ENCODE measurements at regions not wholly inside any gene's neighbourhood (a gene's known extent, or its start where the extent isn't known, plus 50 kb on each side); places are given as distances from the start of the nearest gene placed in this dataset.

DNA sequence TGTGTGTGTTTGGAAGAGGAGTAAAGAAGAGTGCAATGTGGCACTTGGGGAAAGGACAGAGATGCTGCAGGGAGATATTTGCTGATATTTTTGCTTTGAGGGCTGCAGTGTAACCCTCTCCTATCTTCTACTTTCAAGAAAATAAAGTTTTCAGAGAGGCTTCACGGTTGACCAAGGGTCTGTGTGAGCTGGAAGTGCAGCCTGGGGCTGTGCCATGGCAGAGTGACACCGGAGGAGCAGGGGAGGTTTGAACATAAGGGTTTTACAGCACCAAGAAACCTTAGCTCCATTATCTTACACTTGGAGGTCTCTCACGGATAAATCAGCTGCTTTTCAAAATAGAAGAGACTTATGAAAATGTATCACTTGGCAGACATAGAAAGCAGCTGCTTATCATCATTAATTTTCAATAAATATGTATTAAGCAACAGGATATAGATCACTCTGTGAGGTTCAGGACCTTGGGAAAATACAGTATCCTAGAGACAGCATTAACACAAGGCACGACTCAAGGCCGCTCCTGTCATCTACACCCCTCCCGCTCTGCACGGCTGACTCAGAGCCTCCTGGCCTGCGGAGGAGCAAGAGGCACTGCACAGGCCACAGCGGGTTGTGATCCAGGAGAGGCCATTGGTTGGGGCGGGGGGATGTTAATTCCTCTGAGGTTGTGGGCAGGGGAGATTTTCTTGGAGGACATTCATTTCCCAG is 127.8 kb downstream of the COPS8 start:
- Mint-ChIP-seq H3K9me3 (no peaks in the 10 kb centered on the region), H3K27me3 (ENCODE audit: low read depth) (peaks cover 4% of the 10 kb centered on the region), H3K4me3 (no peak overlapping the region), H3K27ac (ENCODE audit: unreplicated experiment) (no peak overlapping the region), H3K4me1 (no peaks in the 10 kb centered on the region), H3K36me3 (ENCODE audit: low read depth) (no peaks in the 10 kb centered on the region)
- DNase-seq (ENCODE audit: low read depth, low spot score): no peak
- TF ChIP-seq, protein P1, sequence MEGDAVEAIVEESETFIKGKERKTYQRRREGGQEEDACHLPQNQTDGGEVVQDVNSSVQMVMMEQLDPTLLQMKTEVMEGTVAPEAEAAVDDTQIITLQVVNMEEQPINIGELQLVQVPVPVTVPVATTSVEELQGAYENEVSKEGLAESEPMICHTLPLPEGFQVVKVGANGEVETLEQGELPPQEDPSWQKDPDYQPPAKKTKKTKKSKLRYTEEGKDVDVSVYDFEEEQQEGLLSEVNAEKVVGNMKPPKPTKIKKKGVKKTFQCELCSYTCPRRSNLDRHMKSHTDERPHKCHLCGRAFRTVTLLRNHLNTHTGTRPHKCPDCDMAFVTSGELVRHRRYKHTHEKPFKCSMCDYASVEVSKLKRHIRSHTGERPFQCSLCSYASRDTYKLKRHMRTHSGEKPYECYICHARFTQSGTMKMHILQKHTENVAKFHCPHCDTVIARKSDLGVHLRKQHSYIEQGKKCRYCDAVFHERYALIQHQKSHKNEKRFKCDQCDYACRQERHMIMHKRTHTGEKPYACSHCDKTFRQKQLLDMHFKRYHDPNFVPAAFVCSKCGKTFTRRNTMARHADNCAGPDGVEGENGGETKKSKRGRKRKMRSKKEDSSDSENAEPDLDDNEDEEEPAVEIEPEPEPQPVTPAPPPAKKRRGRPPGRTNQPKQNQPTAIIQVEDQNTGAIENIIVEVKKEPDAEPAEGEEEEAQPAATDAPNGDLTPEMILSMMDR (conservative IDR thresholded peaks at IDR 0.05): no peak

DNA sequence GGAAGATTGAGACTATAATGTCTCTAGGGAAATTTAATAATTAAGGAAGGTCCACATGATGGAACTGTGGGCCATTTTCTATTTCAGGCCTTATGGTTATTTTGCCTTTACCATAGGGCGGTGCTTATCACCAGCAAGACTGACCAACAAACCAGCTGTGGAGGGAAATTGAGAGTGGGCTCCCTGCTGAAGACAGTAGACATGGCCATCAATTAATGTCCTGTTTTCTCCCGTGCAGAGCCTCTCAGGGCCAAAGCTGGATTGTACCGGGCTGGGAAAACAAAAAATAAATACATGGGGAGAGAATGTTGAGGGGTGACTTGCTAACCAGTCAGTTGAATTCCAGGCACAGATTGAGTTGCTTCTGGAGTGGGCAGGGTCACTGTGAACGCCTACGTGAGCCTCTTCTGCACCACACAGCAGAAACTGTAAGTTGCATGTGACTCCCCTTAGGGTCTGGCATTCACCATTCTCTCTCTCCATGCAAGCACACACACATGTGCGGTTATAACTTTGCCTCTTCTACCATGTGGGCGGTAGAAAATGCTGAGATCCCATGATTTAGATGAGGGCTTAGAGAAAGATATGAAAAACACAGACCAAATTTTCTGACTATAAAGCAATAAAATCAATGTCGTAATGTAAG is 128.5 kb downstream of the COPS8 start:
- H3K36me3 Mint-ChIP-seq (ENCODE audit: low read depth): no peaks in the 10 kb centered on the region
- DNase-seq (ENCODE audit: low read depth, low spot score): no peak
- peaks cover 4% of the 10 kb centered on the region for H3K27me3 Mint-ChIP-seq (ENCODE audit: low read depth)
- no peaks in the 10 kb centered on the region for H3K4me1 Mint-ChIP-seq
- H3K4me3 Mint-ChIP-seq: no peak overlapping the region
- H3K27ac Mint-ChIP-seq (ENCODE audit: unreplicated experiment): no peak overlapping the region
- TF ChIP-seq, protein P1 (conservative IDR thresholded peaks at IDR 0.05): no peak
- no peaks in the 10 kb centered on the region for H3K9me3 Mint-ChIP-seq

DNA sequence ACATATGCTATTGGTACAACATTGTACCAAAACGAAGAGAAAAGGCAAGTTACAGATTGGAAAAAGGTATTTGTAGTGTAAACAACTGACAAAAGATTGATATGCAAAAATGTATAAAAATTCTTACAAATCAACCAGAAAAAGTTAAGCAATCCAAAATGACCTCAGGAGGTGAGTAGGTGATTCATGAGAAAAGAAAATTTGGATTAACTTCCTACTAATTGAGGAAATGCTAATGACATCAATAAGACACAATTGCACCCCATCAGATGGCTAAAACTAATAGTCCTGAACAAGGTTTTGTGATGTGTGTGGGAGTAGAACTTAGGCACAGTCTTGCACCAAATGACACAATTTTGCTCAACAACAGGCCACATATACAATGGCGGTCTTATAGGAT is 129.3 kb downstream of the COPS8 start:
- Mint-ChIP-seq H3K27ac (ENCODE audit: unreplicated experiment) (no peak overlapping the region), H3K4me3 (no peak overlapping the region), H3K9me3 (no peaks in the 10 kb centered on the region), H3K4me1 (no peaks in the 10 kb centered on the region), H3K36me3 (ENCODE audit: low read depth) (no peaks in the 10 kb centered on the region), H3K27me3 (ENCODE audit: low read depth) (peaks cover 4% of the 10 kb centered on the region)
- TF ChIP-seq, protein P1 (conservative IDR thresholded peaks at IDR 0.05): no peak
- DNase-seq (ENCODE audit: low read depth, low spot score): no peak

DNA sequence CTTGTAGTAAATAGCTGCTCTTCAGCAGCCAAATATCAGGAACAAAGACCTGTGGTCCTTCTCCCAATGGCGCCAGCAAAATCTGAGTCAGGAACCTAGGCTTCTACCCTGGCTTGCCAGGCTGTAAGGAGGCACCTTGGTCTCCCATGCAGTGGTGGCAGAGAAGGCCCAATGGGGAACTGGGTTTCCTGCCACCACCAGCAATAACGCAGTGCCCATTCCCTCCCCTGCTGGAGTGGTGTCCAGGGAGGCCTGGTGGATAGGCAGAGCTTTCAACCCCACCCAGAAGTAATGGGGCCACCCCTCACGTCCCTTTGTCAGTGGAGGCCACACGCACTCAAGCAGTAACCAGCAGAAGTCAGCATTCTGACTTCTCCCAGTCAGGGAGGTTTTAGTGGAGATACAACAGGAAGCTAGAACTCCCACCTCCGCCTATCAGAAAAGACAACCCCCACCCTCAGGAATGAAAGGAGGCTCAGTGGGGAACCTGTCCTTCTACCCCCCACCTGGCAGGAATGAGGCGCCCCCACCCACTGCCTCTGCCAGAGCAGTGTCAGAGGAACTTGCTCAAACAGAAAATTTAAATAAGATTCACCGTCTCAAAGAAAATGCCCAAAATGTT is 132.4 kb downstream of the COPS8 start:
- no peak for DNase-seq (ENCODE audit: low read depth, low spot score)
- Mint-ChIP-seq H3K9me3 (no peaks in the 10 kb centered on the region), H3K36me3 (ENCODE audit: low read depth) (no peaks in the 10 kb centered on the region), H3K27me3 (ENCODE audit: low read depth) (no peaks in the 10 kb centered on the region), H3K27ac (ENCODE audit: unreplicated experiment) (no peak overlapping the region), H3K4me3 (no peak overlapping the region), H3K4me1 (no peaks in the 10 kb centered on the region)
- TF ChIP-seq, protein P1 (conservative IDR thresholded peaks at IDR 0.05): no peak

DNA sequence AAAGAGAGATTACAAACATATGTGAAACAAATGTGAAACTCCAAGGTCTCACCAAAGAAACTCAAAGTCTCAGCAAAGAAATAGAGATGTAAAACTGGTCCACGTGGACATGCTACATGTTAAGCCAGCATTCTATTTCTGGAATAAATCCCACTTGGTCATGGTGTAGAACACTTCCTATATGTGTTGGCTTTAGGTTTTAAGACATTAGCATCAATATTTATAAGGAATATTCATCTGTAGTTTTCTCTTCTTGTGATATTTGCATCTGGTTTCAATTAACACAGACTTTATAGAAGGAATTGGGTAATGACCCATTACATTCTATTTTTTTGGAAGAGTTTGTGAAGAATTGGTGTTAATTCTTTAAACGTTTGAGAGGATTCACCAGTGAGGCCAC is 133.1 kb downstream of the COPS8 start:
- DNase-seq (ENCODE audit: low read depth, low spot score): no peak
- no peak overlapping the region for H3K4me3 Mint-ChIP-seq
- TF ChIP-seq, protein P1 (conservative IDR thresholded peaks at IDR 0.05): no peak
- H3K4me1 Mint-ChIP-seq: no peaks in the 10 kb centered on the region
- no peak overlapping the region for H3K27ac Mint-ChIP-seq (ENCODE audit: unreplicated experiment)
- H3K27me3 Mint-ChIP-seq (ENCODE audit: low read depth): no peaks in the 10 kb centered on the region
- H3K36me3 Mint-ChIP-seq (ENCODE audit: low read depth): no peaks in the 10 kb centered on the region
- no peaks in the 10 kb centered on the region for H3K9me3 Mint-ChIP-seq

Data from neural crest cell (in vitro differentiated cells).